GM23338 (cell line): ENCODE measurements at regions not wholly inside any gene's neighbourhood (a gene's known extent, or its start where the extent isn't known, plus 50 kb on each side); places are given as distances from the start of the nearest gene placed in this dataset.

Experiments
- ATAC-seq: fragments of 200-7000 bp; cut with Tn5 transposase; 3 replicates; pipeline ENCODE4 v1.9.1; 2020
- DNase-seq: peaks from one replicate; pipeline ENCODE4 v3.0.0-alpha.2; 2015; ENCODE audit warnings: low spot score
- H2AFZ ChIP-seq: fragments of 200-600 bp; sonication (generic); 2 replicates; pipeline ENCODE4 v1.8.0; 2016; ENCODE audit warnings: antibody characterized with exemption, mild to moderate bottlenecking, moderate library complexity
- H3F3A ChIP-seq: fragments of 200-600 bp; sonication (generic); replicated peaks from 2 replicates; pipeline ENCODE4 v1.8.0; 2017; ENCODE audit warnings: antibody characterized with exemption, mixed run types, low read depth
- H3K27ac ChIP-seq: fragments of 200-600 bp; sonication (generic); 2 replicates; pipeline ENCODE4 v1.6.1; 2016; ENCODE audit warnings: low read depth
- H3K27me3 ChIP-seq: fragments of 200-600 bp; sonication (generic); 2 replicates; pipeline ENCODE4 v1.8.0; 2016; ENCODE audit warnings: mild to moderate bottlenecking, mixed run types, moderate library complexity; ENCODE audit not compliant: insufficient read depth
- H3K36me3 ChIP-seq: fragments of 200-600 bp; sonication (generic); 2 replicates; pipeline ENCODE4 v1.8.0; 2016; ENCODE audit warnings: mild to moderate bottlenecking; ENCODE audit not compliant: insufficient read depth
- H3K4me1 ChIP-seq: fragments of 200-600 bp; sonication (generic); 2 replicates; pipeline ENCODE4 v1.8.0; 2016; ENCODE audit warnings: mild to moderate bottlenecking, moderate library complexity; ENCODE audit not compliant: insufficient read depth
- H3K4me2 ChIP-seq: fragments of 200-600 bp; sonication (generic); 2 replicates; pipeline ENCODE4 v1.7.1; 2017; ENCODE audit warnings: mixed run types
- H3K4me3 ChIP-seq: fragments of 200-600 bp; sonication (generic); 2 replicates; pipeline ENCODE4 v1.6.1; 2016; ENCODE audit warnings: mixed run types
- H3K79me2 ChIP-seq: fragments of 200-600 bp; sonication (generic); replicated peaks from 2 replicates; pipeline ENCODE4 v1.8.0; 2017; ENCODE audit warnings: mild to moderate bottlenecking; ENCODE audit not compliant: insufficient read depth
- H3K9me2 ChIP-seq: fragments of 200-600 bp; sonication (generic); 2 replicates; pipeline ENCODE4 v1.8.0; 2017; ENCODE audit not compliant: insufficient read depth
- H4K20me1 ChIP-seq: fragments of 200-600 bp; sonication (generic); replicated peaks from 2 replicates; pipeline ENCODE4 v1.8.0; 2017; ENCODE audit warnings: mild to moderate bottlenecking; ENCODE audit not compliant: insufficient read depth
- H3K27ac Mint-ChIP-seq: 2 replicates; pipeline ENCODE4 v1.8.0; 2020; ENCODE audit warnings: inconsistent platforms, mild to moderate bottlenecking, moderate library complexity, mixed read lengths
- H3K27me3 Mint-ChIP-seq: 3 replicates; pipeline ENCODE4 v1.8.0; 2022; ENCODE audit warnings: low read depth, mild to moderate bottlenecking, moderate library complexity, mixed read lengths, inconsistent platforms; ENCODE audit not compliant: insufficient read depth, poor library complexity
- H3K36me3 Mint-ChIP-seq: 3 replicates; pipeline ENCODE4 v1.8.0; 2021; ENCODE audit warnings: low read depth, mild to moderate bottlenecking, inconsistent platforms, moderate library complexity, mixed read lengths
- H3K4me1 Mint-ChIP-seq: 3 replicates; pipeline ENCODE4 v1.8.0; 2020; ENCODE audit warnings: mild to moderate bottlenecking, inconsistent platforms, mixed read lengths
- H3K4me3 Mint-ChIP-seq: 3 replicates; pipeline ENCODE4 v1.8.0; 2021; ENCODE audit warnings: moderate library complexity, mild to moderate bottlenecking, inconsistent platforms, mixed read lengths
- H3K9me3 Mint-ChIP-seq: 3 replicates; pipeline ENCODE4 v1.8.0; 2020; ENCODE audit warnings: moderate library complexity, mild to moderate bottlenecking, inconsistent platforms, mixed read lengths
- CREB1 ChIP-seq: fragments of 250-450 bp; sonication (Bioruptor Pico); IDR thresholded peaks from 2 replicates; pipeline ENCODE4 v1.5.0; 2020; ENCODE audit warnings: low read depth, mild to moderate bottlenecking, moderate library complexity
- EZH2phosphoT487 ChIP-seq: fragments of 200-600 bp; sonication (generic); IDR thresholded peaks from one replicate; pipeline ENCODE4 v1.8.1; 2018; ENCODE audit warnings: antibody characterized with exemption; ENCODE audit not compliant: unreplicated experiment
- JUNB ChIP-seq: IDR thresholded peaks from one replicate; pipeline ENCODE4 v1.6.1; 2016; ENCODE audit warnings: antibody characterized with exemption; ENCODE audit not compliant: unreplicated experiment
- POLR2AphosphoS5 ChIP-seq: IDR thresholded peaks from 2 replicates; pipeline ENCODE4 v1.6.1; 2016; ENCODE audit warnings: antibody characterized with exemption, low read depth
- REST ChIP-seq: IDR thresholded peaks from one replicate; pipeline ENCODE4 v1.6.1; 2018; ENCODE audit warnings: antibody characterized with exemption; ENCODE audit not compliant: unreplicated experiment
- ZNF114 ChIP-seq: fragments of 250-450 bp; sonication (Bioruptor Pico); IDR thresholded peaks from 2 replicates; pipeline ENCODE4 v1.5.0; 2020; ENCODE audit warnings: mild to moderate bottlenecking, moderate library complexity
- ZNF462 ChIP-seq: fragments of 250-450 bp; sonication (Bioruptor Pico); IDR thresholded peaks from 2 replicates; pipeline ENCODE4 v1.5.0; 2020; ENCODE audit warnings: mild to moderate bottlenecking, moderate library complexity
- TF ChIP-seq, protein P1 (sequence below), 2 experiments: fragments of 200-600 bp in 1 of 2; sonication (generic) in 1 of 2; conservative IDR thresholded peaks; 2 replicates each; pipeline versions ENCODE4 v1.5.1 to v1.6.1; 2016 to 2017; ENCODE audit warnings: antibody characterized with exemption in 2 of 2, low read depth in 2 of 2, mild to moderate bottlenecking in 2 of 2, moderate library complexity in 1 of 2
- TF ChIP-seq, protein P2 (sequence below): IDR thresholded peaks from 2 replicates; pipeline ENCODE4 v1.6.1; 2016; ENCODE audit warnings: antibody characterized with exemption

- TF ChIP-seq CREB1 (no peak), ZNF462 (CRISPR knock-in tag) (no peak), EZH2phosphoT487 (no peak)
- TF ChIP-seq, protein P1, sequence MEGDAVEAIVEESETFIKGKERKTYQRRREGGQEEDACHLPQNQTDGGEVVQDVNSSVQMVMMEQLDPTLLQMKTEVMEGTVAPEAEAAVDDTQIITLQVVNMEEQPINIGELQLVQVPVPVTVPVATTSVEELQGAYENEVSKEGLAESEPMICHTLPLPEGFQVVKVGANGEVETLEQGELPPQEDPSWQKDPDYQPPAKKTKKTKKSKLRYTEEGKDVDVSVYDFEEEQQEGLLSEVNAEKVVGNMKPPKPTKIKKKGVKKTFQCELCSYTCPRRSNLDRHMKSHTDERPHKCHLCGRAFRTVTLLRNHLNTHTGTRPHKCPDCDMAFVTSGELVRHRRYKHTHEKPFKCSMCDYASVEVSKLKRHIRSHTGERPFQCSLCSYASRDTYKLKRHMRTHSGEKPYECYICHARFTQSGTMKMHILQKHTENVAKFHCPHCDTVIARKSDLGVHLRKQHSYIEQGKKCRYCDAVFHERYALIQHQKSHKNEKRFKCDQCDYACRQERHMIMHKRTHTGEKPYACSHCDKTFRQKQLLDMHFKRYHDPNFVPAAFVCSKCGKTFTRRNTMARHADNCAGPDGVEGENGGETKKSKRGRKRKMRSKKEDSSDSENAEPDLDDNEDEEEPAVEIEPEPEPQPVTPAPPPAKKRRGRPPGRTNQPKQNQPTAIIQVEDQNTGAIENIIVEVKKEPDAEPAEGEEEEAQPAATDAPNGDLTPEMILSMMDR (conservative IDR thresholded peaks at IDR 0.05; ENCODE audit: low read depth in 2 of 2), result no peak
Measured at GRCh38 chr16:86374603-86375130, 135.7 kb upstream of the FOXF1 start (continued).

- Histone ChIP-seq H3K9me2 (no peaks in the 10 kb centered on the region), H4K20me1 (no peaks in the 10 kb centered on the region), H3K4me3 (no peak overlapping the region), H3K79me2 (no peaks in the 10 kb centered on the region), H3K27ac (no peak overlapping the region), H3K36me3 (no peaks in the 10 kb centered on the region), H3K27me3 (no peaks in the 10 kb centered on the region), H3K4me1 (no peaks in the 10 kb centered on the region), H3F3A (no peaks in the 10 kb centered on the region), H2AFZ (no peak overlapping the region), H3K4me2 (no peak overlapping the region)
- no peaks in the 10 kb centered on the region for H3K36me3 Mint-ChIP-seq
- H3K27me3 Mint-ChIP-seq, result peaks cover 14% of the 10 kb centered on the region
- H3K4me3 Mint-ChIP-seq, result no peak overlapping the region
- peaks cover 10% of the 10 kb centered on the region for H3K4me1 Mint-ChIP-seq
- DNase-seq, result no peak
- ATAC-seq, result no peak
- H3K9me3 Mint-ChIP-seq, result peaks cover 6% of the 10 kb centered on the region
- H3K27ac Mint-ChIP-seq, result no peak overlapping the region
- TF ChIP-seq ZNF114, result no peak
- TF ChIP-seq, protein P2, sequence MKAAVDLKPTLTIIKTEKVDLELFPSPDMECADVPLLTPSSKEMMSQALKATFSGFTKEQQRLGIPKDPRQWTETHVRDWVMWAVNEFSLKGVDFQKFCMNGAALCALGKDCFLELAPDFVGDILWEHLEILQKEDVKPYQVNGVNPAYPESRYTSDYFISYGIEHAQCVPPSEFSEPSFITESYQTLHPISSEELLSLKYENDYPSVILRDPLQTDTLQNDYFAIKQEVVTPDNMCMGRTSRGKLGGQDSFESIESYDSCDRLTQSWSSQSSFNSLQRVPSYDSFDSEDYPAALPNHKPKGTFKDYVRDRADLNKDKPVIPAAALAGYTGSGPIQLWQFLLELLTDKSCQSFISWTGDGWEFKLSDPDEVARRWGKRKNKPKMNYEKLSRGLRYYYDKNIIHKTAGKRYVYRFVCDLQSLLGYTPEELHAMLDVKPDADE, result no peak
- no peak for TF ChIP-seq REST
- no peak for TF ChIP-seq POLR2AphosphoS5
- TF ChIP-seq, protein P1 (conservative IDR thresholded peaks at IDR 0.05; ENCODE audit: low read depth in 2 of 2), result no peak
- TF ChIP-seq JUNB, result no peak
Measured at GRCh38 chr16:86375364-86375763, 135.0 kb upstream of the FOXF1 start.
